ENCODE measurements at regions not wholly inside any gene's neighbourhood (a gene's known extent, or its start where the extent isn't known, plus 50 kb on each side); places are given as distances from the start of the nearest gene placed in this dataset.

GRCh38 chr10:131420867-131421266 lies 109.3 kb upstream of the TCERG1L start:
- ChIA-PET POLR2A (no interaction called here), CTCF (no interaction called here)
- TF ChIP-seq CTCF (IDR thresholded peaks at IDR 0.05; ENCODE audit: insufficient read depth, low read depth, low read length) = no peak
- H3K36me3 ChIP-seq (ENCODE audit: control insufficient read depth, insufficient read depth, low read length) = no peaks in the 10 kb centered on the region
- H3K27me3 ChIP-seq (ENCODE audit: control insufficient read depth, insufficient read depth, low read length) = no peaks in the 10 kb centered on the region
- no peak overlapping the region for H3K4me3 ChIP-seq (ENCODE audit: low read depth, low read length)
- no peak for DNase-seq (ENCODE audit: low read depth)

- POLR2A ChIA-PET = no interaction called here
- H3K27me3 ChIP-seq (ENCODE audit: control insufficient read depth, insufficient read depth, low read length) = no peaks in the 10 kb centered on the region
- no peaks in the 10 kb centered on the region for H3K36me3 ChIP-seq (ENCODE audit: control insufficient read depth, insufficient read depth, low read length)
- no peak for DNase-seq (ENCODE audit: low read depth)
- H3K4me3 ChIP-seq (ENCODE audit: low read depth, low read length) = no peak overlapping the region
- TF ChIP-seq CTCF (IDR thresholded peaks at IDR 0.05; ENCODE audit: insufficient read depth, low read depth, low read length) = no peak
- CTCF ChIA-PET = no interaction called here
Measured at GRCh38 chr10:131421381-131421780, 109.9 kb upstream of the TCERG1L start.

GRCh38 chr10:131422731-131423130 lies 111.2 kb upstream of the TCERG1L start:
- no peaks in the 10 kb centered on the region for H3K27me3 ChIP-seq (ENCODE audit: control insufficient read depth, insufficient read depth, low read length)
- no peaks in the 10 kb centered on the region for H3K36me3 ChIP-seq (ENCODE audit: control insufficient read depth, insufficient read depth, low read length)
- no peak for TF ChIP-seq CTCF (IDR thresholded peaks at IDR 0.05; ENCODE audit: insufficient read depth, low read depth, low read length)
- DNase-seq (ENCODE audit: low read depth) = no peak
- POLR2A ChIA-PET = no interaction called here
- CTCF ChIA-PET = no interaction called here
- H3K4me3 ChIP-seq (ENCODE audit: low read depth, low read length) = no peak overlapping the region

GRCh38 chr10:131424053-131424452 lies 112.5 kb upstream of the TCERG1L start:
- Histone ChIP-seq H3K36me3 (ENCODE audit: control insufficient read depth, insufficient read depth, low read length) (no peaks in the 10 kb centered on the region), H3K27me3 (ENCODE audit: control insufficient read depth, insufficient read depth, low read length) (no peaks in the 10 kb centered on the region), H3K4me3 (ENCODE audit: low read depth, low read length) (no peak overlapping the region)
- ChIA-PET POLR2A (no interaction called here), CTCF (no interaction called here)
- no peak for DNase-seq (ENCODE audit: low read depth)
- no peak for TF ChIP-seq CTCF (IDR thresholded peaks at IDR 0.05; ENCODE audit: insufficient read depth, low read depth, low read length)

GRCh38 chr10:131424836-131425491 lies 113.4 kb upstream of the TCERG1L start:
- Histone ChIP-seq H3K36me3 (ENCODE audit: control insufficient read depth, insufficient read depth, low read length) (no peaks in the 10 kb centered on the region), H3K4me3 (ENCODE audit: low read depth, low read length) (no peak overlapping the region), H3K27me3 (ENCODE audit: control insufficient read depth, insufficient read depth, low read length) (no peaks in the 10 kb centered on the region)
- DNase-seq (ENCODE audit: low read depth) = no peak
- no peak for TF ChIP-seq CTCF (IDR thresholded peaks at IDR 0.05; ENCODE audit: insufficient read depth, low read depth, low read length)
- ChIA-PET POLR2A (no interaction called here), CTCF (no interaction called here)
